GM21723 (cell line): ENCODE measurements at regions not wholly inside any gene's neighbourhood (a gene's known extent, or its start where the extent isn't known, plus 50 kb on each side); places are given as distances from the start of the nearest gene placed in this dataset.
"Not testable (repeated sequence)": the region's sequence is repeated elsewhere in the genome, so short reads cannot be mapped to it uniquely, and the experiment has no call there.

Experiments used
- ATAC-seq: cut with Tn5 transposase; IDR thresholded peaks from one replicate; pipeline ENCODE4 v1.9.1; 2021; ENCODE audit warnings: mild to moderate bottlenecking, moderate library complexity; ENCODE audit not compliant: unreplicated experiment

- no peak for ATAC-seq
These were observed 193.1 kb upstream of the DAB1 start for GRCh38 chr1:57616921-57617320.

DNA sequence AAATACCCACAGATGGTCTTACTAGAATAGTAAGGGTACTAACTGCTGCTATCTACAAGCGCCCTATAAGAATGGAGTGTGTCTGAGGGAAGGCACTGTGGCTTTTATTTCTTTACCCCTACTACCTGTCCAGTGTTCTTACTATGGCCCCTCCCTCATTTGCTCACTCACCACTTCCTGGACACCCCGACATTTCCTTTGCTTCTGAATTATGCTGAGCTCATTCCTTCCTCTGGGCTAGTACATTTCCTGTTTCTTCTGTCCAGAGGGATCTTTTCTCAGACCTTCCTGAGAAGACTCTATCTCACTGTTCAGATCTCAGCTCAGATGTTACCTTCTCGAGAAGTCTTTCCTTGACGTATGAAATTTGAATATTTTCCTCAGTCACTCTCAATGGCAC, 192.1 kb upstream of the DAB1 start:
- ATAC-seq: no peak

- ATAC-seq: no peak
These were observed 189.0 kb upstream of the DAB1 start for GRCh38 chr1:57612833-57613232.

DNA sequence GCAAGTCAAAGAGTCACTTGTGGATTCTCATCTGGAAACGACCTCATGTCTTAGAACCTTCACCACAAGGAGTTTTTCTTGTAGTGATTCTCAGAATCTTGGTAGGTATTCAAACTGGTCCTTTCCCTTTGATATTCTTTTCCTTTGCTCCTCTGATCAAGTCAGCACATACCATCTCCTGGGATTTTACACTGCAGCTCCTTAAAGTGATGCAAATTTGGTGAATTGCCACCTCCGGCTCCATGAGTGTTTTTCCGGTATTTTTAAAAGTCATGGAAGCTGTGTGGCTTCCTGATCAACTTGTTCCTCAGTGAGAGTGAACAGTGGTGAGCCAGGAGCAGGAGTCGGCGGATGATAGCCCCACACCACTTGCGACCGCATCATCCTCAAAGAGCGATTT, 182.1 kb upstream of the DAB1 start:
- no peak for ATAC-seq

- no peak for ATAC-seq
These were observed 179.8 kb upstream of the DAB1 start for GRCh38 chr1:57603696-57604095.

GRCh38 chr1:57600424-57600823, 176.6 kb upstream of the DAB1 start:
- ATAC-seq: no peak

- ATAC-seq: no peak
These were observed 175.6 kb upstream of the DAB1 start for GRCh38 chr1:57599236-57599994.

GRCh38 chr1:57597036-57597435, 173.2 kb upstream of the DAB1 start:
- no peak for ATAC-seq

- no peak for ATAC-seq
These were observed 170.1 kb upstream of the DAB1 start for GRCh38 chr1:57594002-57594401.

DNA sequence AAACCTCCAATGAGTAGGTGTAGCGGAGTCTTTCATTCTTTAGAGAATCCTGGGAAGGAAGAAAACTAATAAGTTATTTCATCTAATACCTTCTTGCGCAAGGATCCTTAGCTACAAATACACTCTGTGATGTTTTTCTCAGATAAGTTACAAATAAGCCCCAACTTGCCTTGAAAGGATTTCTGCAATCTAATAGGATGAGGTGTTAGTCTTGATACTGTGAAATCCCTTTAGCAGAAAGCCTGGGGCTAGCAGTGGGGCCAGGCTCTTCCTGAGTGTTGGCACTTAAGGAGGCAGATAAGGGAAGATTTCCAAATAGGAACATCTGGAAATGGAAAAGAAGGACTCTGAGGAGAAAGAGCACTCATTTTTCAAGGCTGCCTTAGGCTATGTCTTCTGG, 168.0 kb upstream of the DAB1 start:
- no peak for ATAC-seq

GRCh38 chr1:57590978-57591377, 167.1 kb upstream of the DAB1 start:
- no peak for ATAC-seq

DNA sequence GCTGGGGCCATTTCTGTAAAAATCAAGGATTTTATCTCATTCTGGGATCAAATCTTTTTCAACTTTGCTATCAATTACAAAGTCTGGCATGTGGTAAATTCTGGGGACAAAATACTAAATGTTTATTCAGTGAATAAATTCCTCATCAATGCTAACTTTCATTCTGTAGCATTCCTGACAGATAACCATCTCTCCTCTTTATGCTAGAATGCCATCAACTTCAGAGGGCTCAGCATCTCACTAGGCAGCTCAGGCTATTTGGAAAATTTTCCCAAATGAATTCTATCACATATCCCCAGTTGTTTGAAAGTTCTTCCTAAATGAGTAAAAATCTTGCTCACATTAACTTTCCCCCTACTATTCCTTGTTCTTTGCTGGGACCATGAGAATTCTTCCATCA, 163.0 kb upstream of the DAB1 start:
- ATAC-seq: no peak

GRCh38 chr1:57578680-57579079, 154.8 kb upstream of the DAB1 start:
- no peak for ATAC-seq

DNA sequence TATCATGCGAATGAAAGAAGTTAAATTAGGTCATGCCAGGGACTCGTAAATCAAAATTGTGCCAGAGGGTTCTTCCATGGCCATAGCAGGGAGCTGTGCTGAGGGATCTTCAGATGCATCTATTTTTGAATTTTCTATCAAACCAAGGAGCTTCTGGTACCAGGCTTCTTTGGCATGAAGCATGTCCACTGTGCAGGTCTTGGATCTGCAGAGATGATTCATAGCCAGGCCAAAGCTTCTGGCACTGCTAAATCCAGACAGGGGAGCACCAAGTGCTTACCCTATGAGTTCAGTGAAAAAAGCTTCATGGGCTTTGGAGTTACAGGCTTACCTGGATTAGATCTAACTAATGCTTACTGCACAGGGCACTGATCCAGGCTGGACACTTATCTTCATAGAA, 154.2 kb upstream of the DAB1 start:
- no peak for ATAC-seq

GRCh38 chr1:57576756-57577155, 152.9 kb upstream of the DAB1 start:
- ATAC-seq: no peak

GRCh38 chr1:57572016-57572415, 148.2 kb upstream of the DAB1 start:
- ATAC-seq: no peak

GRCh38 chr1:57558066-57558465, 134.2 kb upstream of the DAB1 start:
- ATAC-seq: not testable (repeated sequence)

DNA sequence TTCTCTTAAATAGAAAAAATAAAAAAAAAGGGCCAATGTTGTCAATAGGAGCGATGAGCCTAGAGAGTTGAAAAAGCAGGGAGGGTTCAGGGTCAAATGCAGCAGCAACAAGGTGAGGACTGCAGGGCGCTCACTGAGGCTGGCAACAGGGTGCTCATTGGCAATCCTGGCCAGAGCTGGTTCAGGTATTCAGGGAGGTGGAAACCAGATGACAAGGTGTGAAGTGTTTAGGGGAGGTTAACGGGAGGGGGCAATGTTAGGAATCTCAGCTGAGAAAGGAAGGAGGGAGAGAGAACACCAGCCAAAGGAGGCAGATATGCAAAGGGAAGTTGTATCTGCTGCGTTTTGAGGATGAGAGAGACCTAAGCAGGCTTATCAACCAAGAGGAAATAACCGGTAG, 129.8 kb upstream of the DAB1 start:
- no peak for ATAC-seq

DNA sequence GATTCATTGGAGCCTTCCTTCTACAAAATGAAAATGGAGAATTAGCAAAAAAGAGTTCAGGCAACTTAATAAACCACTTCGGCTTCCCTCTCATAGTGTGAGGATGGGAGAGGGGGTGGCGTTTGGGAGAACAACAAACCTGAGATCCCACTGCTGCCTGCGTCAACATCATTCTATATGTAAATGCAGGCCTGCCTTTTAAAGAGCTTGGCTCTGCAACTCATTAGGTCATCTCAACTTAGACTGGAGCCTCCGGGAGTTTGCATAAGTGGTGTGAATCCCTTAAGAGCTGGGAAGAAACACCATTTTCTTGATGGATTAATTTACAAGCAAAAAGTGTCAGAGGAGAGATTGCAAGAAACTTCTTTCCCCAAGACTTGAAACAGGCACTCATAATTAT, 127.6 kb upstream of the DAB1 start:
- no peak for ATAC-seq

GRCh38 chr1:57550092-57550491, 126.2 kb upstream of the DAB1 start:
- ATAC-seq: peak; percentile 67

GRCh38 chr1:57549300-57549699, 125.4 kb upstream of the DAB1 start:
- ATAC-seq: no peak

DNA sequence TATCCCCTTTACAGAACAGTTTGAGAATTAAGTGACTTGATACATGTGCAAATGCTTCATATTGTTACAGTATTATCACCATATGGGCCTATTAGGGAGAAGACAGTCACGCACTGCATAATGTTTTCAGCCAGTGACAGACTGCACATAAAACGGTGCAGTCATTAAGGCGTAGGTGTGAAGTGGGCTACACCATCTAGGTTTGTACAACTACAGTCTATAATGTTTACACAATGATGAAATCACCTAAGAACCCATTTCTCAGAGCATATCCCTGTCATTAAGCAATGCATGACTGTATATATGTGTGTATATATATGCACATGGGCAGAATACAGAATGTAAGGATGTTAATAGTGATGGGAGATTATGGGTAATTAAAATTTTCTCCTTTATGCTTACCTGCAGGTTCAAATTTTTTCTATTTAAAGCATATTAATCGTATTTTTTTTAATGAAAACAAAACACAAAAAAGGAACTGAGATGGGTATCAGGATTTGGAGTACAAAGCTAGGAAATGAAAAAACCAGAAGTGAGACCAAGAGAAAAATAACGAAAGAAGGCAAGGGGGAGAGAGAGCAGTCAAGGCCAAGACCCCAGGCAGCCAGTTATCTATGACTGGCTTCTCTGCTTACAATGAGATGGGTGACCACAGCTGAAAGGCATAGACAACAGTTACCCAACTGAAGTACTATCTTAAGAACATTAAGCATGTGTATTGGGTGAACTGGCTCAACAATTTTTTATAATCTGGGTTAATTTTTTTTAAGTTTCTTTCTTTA, 122.9 kb upstream of the DAB1 start:
- ATAC-seq: no peak
